ENCODE measurements at regions not wholly inside any gene's neighbourhood (a gene's known extent, or its start where the extent isn't known, plus 50 kb on each side); places are given as distances from the start of the nearest gene placed in this dataset.

DNA sequence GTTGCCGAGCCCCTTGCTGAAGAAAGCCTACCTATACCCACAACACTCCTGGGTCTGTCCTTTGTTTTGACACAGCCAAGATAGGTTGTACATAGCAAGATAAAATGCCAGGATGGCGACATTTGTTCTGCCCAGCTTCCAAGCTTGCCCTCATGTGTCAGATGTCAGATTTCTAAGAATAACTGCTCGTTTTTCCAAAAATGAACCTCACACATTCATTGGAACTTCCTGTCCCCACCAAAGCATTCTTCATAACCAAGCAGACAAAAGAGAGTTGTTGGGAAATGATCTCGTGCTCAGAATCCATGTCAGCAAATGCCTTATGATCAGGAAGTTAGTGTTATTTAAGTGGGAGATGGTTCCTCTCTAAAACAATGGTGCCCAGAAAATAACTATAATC, 210.1 kb downstream of the ZNF608 start:
- intact Hi-C loops (cut with micrococcal nuclease; ENCODE audit: unreplicated experiment): no loop called here
- ChIA-PET CTCF (no interaction called here), POLR2A (ENCODE audit: low non-redundant PET) (no interaction called here)
- Histone ChIP-seq H3K27me3 (replicated peaks; ENCODE audit: insufficient read depth, low read depth, low read length, poor library complexity) (peaks cover 4% of the 10 kb centered on the region), H3K4me1 (ENCODE audit: insufficient read depth, low read length, poor library complexity, severe bottlenecking) (no peaks in the 10 kb centered on the region), H3K36me3 (ENCODE audit: insufficient read depth, low read length, poor library complexity, severe bottlenecking) (no peaks in the 10 kb centered on the region), H3K4me3 (ENCODE audit: low read depth, low read length, poor library complexity, severe bottlenecking) (no peak overlapping the region), H3K9me3 (ENCODE audit: low read depth, low read length, poor library complexity, severe bottlenecking) (no peaks in the 10 kb centered on the region), H3K27ac (ENCODE audit: low read depth, low read length, poor library complexity, severe bottlenecking) (no peak overlapping the region)
- no peak for TF ChIP-seq EZH2 (IDR thresholded peaks at IDR 0.05; ENCODE audit: borderline replicate concordance, low read depth, low read length, poor library complexity, severe bottlenecking)
- TF ChIP-seq, protein P1, sequence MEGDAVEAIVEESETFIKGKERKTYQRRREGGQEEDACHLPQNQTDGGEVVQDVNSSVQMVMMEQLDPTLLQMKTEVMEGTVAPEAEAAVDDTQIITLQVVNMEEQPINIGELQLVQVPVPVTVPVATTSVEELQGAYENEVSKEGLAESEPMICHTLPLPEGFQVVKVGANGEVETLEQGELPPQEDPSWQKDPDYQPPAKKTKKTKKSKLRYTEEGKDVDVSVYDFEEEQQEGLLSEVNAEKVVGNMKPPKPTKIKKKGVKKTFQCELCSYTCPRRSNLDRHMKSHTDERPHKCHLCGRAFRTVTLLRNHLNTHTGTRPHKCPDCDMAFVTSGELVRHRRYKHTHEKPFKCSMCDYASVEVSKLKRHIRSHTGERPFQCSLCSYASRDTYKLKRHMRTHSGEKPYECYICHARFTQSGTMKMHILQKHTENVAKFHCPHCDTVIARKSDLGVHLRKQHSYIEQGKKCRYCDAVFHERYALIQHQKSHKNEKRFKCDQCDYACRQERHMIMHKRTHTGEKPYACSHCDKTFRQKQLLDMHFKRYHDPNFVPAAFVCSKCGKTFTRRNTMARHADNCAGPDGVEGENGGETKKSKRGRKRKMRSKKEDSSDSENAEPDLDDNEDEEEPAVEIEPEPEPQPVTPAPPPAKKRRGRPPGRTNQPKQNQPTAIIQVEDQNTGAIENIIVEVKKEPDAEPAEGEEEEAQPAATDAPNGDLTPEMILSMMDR (conservative IDR thresholded peaks at IDR 0.05; ENCODE audit: low read depth, low read length): no peak
- no TSS peak for BruUV-seq (replicated peaks)
- DNase-seq (ENCODE audit: low spot score): no peak

DNA sequence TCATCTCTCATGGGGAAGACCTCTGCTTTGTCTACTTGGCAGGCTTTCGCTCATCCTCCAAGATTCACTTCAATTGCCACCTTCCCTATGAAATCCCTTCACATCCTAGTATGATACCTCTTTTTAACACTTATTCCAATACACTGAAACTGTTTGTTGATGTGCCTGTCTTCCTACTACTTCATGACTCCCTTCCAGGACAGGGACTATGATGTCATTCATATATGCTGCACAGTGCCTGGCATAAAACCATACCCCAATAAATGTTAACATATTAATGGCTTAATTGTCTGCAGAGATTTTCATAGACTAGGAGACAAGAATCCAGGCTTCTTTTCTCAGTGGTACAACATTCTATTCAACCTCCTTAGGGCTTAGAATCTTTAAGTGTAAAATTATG, 215.5 kb downstream of the ZNF608 start:
- no peak for TF ChIP-seq EZH2 (IDR thresholded peaks at IDR 0.05; ENCODE audit: borderline replicate concordance, low read depth, low read length, poor library complexity, severe bottlenecking)
- TF ChIP-seq, protein P1 (conservative IDR thresholded peaks at IDR 0.05; ENCODE audit: low read depth, low read length): no peak
- no TSS peak for BruUV-seq (replicated peaks)
- CTCF ChIA-PET: no interaction called here
- Histone ChIP-seq H3K4me1 (ENCODE audit: insufficient read depth, low read length, poor library complexity, severe bottlenecking) (no peaks in the 10 kb centered on the region), H3K9me3 (ENCODE audit: low read depth, low read length, poor library complexity, severe bottlenecking) (no peaks in the 10 kb centered on the region), H3K4me3 (ENCODE audit: low read depth, low read length, poor library complexity, severe bottlenecking) (no peak overlapping the region), H3K27me3 (replicated peaks; ENCODE audit: insufficient read depth, low read depth, low read length, poor library complexity) (no peaks in the 10 kb centered on the region), H3K27ac (ENCODE audit: low read depth, low read length, poor library complexity, severe bottlenecking) (no peak overlapping the region), H3K36me3 (ENCODE audit: insufficient read depth, low read length, poor library complexity, severe bottlenecking) (no peaks in the 10 kb centered on the region)
- no peak for DNase-seq (ENCODE audit: low spot score)
- POLR2A ChIA-PET (ENCODE audit: low non-redundant PET): no interaction called here
- intact Hi-C loops (cut with micrococcal nuclease; ENCODE audit: unreplicated experiment): no loop called here

DNA sequence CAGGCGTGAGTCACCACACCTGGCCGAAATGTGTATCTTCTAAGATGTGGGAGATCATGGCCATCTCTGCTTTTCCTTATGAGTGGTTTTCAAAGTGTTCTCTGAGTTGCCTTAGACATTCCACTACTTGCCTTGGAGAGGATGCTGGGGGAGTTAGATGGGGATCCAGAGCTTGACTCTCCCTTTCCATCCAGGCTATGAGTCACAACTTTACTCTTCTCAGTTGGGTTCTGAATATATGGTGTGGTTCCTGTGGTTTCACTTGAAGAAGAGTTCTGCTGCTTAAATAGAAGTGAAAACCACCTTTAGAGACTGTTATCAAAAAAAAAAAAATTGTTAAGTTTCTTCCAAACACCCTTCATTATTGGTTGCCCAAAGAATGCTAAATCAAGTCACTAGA, 217.6 kb downstream of the ZNF608 start:
- ChIA-PET POLR2A (ENCODE audit: low non-redundant PET) (no interaction called here), CTCF (no interaction called here)
- BruUV-seq (replicated peaks): no TSS peak

More for the DNA sequence above, 217.6 kb downstream of the ZNF608 start:
- no peak for TF ChIP-seq EZH2 (IDR thresholded peaks at IDR 0.05; ENCODE audit: borderline replicate concordance, low read depth, low read length, poor library complexity, severe bottlenecking)
- TF ChIP-seq, protein P1 (conservative IDR thresholded peaks at IDR 0.05; ENCODE audit: low read depth, low read length): no peak
- Histone ChIP-seq H3K36me3 (ENCODE audit: insufficient read depth, low read length, poor library complexity, severe bottlenecking) (no peaks in the 10 kb centered on the region), H3K27me3 (replicated peaks; ENCODE audit: insufficient read depth, low read depth, low read length, poor library complexity) (no peaks in the 10 kb centered on the region), H3K27ac (ENCODE audit: low read depth, low read length, poor library complexity, severe bottlenecking) (no peak overlapping the region), H3K9me3 (ENCODE audit: low read depth, low read length, poor library complexity, severe bottlenecking) (no peaks in the 10 kb centered on the region), H3K4me1 (ENCODE audit: insufficient read depth, low read length, poor library complexity, severe bottlenecking) (no peaks in the 10 kb centered on the region), H3K4me3 (ENCODE audit: low read depth, low read length, poor library complexity, severe bottlenecking) (no peak overlapping the region)
- DNase-seq (ENCODE audit: low spot score): no peak
- intact Hi-C loops (cut with micrococcal nuclease; ENCODE audit: unreplicated experiment): no loop called here
